ENCODE measurements at regions not wholly inside any gene's neighbourhood (a gene's known extent, or its start where the extent isn't known, plus 50 kb on each side); places are given as distances from the start of the nearest gene placed in this dataset.

DNA sequence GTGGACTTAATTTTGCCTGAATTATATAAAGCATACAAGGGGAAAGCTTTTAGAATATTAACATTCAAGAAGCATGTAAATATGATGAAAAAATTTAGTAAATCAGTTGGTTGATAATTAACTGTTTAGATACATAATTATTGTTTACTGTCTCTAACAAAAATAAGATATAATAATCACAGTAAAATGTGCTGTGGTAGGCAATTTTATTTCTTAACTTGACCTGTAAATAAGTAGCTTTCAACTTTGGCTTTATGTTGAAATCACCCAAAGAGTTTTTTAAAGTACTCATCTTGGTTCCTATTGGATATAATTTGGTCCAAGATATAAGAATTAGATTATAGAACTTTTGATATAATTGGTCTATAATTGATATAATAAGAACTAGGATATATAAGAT lies 1374.5 kb downstream of the NSUN3 start:
- no peak for TF ChIP-seq EZH2 (IDR thresholded peaks at IDR 0.05; ENCODE audit: borderline replicate concordance, low read length)
- TF ChIP-seq, protein P1, sequence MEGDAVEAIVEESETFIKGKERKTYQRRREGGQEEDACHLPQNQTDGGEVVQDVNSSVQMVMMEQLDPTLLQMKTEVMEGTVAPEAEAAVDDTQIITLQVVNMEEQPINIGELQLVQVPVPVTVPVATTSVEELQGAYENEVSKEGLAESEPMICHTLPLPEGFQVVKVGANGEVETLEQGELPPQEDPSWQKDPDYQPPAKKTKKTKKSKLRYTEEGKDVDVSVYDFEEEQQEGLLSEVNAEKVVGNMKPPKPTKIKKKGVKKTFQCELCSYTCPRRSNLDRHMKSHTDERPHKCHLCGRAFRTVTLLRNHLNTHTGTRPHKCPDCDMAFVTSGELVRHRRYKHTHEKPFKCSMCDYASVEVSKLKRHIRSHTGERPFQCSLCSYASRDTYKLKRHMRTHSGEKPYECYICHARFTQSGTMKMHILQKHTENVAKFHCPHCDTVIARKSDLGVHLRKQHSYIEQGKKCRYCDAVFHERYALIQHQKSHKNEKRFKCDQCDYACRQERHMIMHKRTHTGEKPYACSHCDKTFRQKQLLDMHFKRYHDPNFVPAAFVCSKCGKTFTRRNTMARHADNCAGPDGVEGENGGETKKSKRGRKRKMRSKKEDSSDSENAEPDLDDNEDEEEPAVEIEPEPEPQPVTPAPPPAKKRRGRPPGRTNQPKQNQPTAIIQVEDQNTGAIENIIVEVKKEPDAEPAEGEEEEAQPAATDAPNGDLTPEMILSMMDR (conservative IDR thresholded peaks at IDR 0.05 in 1 of 2, IDR thresholded peaks at IDR 0.05 in 1 of 2; ENCODE audit: extremely low read depth in 1 of 2, insufficient read depth in 1 of 2, low read depth in 1 of 2, low read length in 2 of 2) = no peak

All from mammary epithelial cell (primary cell).